ENCODE measurements at regions not wholly inside any gene's neighbourhood (a gene's known extent, or its start where the extent isn't known, plus 50 kb on each side); places are given as distances from the start of the nearest gene placed in this dataset.

DNA sequence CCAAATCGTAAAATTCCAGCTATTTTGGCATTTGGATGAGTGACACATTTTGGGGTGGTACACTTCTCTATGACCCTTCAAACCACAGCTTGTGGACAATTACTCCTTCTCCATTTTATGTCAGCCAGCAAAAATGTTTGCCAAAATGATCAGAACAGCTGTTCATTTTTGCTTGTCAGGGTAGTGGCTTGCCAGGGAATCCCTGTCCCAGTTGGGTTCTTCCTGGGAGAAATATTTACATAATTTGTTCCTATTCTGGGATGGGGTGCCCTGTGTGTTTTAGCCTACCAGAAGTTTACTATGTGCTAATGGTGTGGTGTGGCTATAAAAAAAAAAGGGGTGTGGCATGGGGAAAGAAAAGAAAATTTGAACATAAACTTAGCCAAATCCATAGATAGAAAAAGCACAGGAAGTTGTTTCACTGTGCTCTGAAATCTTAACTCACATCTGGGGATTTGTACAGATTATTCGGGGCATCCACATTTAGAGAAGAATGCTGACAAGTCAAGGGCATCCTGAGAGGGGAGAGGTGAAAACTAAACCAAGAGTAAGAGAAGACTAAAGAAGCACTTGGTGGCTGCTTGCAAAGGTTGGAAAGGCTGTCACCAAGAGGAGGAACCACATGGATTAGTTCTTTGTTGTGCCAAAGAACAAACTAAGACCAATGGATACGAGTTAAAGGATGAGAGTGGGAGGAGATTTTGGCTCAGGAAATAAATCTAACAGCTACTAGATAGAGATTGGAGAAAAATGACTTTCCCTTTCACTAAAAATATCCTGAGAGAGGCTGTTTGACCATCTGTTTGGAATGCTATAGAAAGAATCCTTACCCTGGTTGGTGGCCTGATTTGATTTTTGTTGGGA, 55.2 kb upstream of the RBM24 start:
- no peak overlapping the region for H3K4me3 ChIP-seq (ENCODE audit: low read depth, low read length)
- no peaks in the 10 kb centered on the region for H3K9me3 ChIP-seq (ENCODE audit: control insufficient read depth, insufficient read depth, low read length)
- no peaks in the 10 kb centered on the region for H3K27me3 ChIP-seq (ENCODE audit: control insufficient read depth, insufficient read depth, low read length)
- no peak overlapping the region for H3K27ac ChIP-seq (ENCODE audit: low read depth, low read length)
- no peak for DNase-seq (ENCODE audit: low read depth, low spot score)
- TF ChIP-seq, protein P1, sequence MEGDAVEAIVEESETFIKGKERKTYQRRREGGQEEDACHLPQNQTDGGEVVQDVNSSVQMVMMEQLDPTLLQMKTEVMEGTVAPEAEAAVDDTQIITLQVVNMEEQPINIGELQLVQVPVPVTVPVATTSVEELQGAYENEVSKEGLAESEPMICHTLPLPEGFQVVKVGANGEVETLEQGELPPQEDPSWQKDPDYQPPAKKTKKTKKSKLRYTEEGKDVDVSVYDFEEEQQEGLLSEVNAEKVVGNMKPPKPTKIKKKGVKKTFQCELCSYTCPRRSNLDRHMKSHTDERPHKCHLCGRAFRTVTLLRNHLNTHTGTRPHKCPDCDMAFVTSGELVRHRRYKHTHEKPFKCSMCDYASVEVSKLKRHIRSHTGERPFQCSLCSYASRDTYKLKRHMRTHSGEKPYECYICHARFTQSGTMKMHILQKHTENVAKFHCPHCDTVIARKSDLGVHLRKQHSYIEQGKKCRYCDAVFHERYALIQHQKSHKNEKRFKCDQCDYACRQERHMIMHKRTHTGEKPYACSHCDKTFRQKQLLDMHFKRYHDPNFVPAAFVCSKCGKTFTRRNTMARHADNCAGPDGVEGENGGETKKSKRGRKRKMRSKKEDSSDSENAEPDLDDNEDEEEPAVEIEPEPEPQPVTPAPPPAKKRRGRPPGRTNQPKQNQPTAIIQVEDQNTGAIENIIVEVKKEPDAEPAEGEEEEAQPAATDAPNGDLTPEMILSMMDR (IDR thresholded peaks at IDR 0.05; ENCODE audit: low read depth, low read length): no peak
- CTCF ChIA-PET: no interaction called here
- POLR2A ChIA-PET: no interaction called here

DNA sequence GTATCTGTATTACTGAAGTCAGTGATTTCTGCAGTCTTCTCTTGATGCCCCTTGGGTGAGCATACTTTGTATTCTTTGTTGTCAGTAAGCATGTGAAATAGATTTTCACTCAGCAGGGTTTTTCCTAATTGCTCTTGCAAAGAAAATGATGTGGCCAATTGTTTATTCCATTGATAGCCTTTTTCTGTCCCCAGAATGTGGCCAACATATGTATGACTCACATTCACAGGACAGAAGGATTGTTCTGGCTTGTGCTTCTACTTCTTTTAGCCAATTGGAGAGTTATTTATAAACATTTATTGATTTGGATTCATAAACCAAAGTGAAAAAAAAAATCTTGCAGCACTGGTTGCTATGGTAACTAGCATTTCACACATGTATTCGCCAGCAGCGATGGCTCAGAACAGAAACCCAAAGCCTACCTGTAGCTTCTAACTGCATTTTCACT, 54.4 kb upstream of the RBM24 start:
- Histone ChIP-seq H3K4me3 (ENCODE audit: low read depth, low read length) (no peak overlapping the region), H3K27ac (ENCODE audit: low read depth, low read length) (no peak overlapping the region), H3K9me3 (ENCODE audit: control insufficient read depth, insufficient read depth, low read length) (no peaks in the 10 kb centered on the region), H3K27me3 (ENCODE audit: control insufficient read depth, insufficient read depth, low read length) (no peaks in the 10 kb centered on the region)
- ChIA-PET CTCF (interaction anchor here (0.7 kb wide), 1 partner anchor 70 kb away, joined by 4 read pairs; no protein-coding TSS in a partner anchor), POLR2A (no interaction called here)
- DNase-seq (ENCODE audit: low read depth, low spot score): no peak
- TF ChIP-seq, protein P1 (IDR thresholded peaks at IDR 0.05; ENCODE audit: low read depth, low read length): no peak

DNA sequence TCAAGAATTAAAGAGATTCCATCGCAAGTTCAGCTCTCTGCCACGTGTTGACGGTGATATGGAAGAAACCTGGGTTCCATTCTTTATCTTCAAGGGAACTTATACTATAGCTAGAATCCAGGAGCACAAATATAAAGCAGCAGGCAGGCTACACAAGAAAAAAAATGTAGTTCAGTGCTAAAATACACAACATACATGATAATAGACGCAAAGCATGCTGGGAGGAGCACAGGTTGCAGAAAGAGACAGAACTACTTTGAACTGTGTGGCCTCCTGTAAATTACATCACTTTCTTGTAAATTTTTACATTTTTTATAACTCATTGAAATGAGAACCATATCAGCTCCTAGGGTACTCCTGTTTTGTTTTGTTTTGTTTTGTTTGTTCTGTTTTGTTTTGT, 53.8 kb upstream of the RBM24 start:
- POLR2A ChIA-PET: no interaction called here
- no peak for DNase-seq (ENCODE audit: low read depth, low spot score)
- no peaks in the 10 kb centered on the region for H3K27me3 ChIP-seq (ENCODE audit: control insufficient read depth, insufficient read depth, low read length)
- no peak overlapping the region for H3K4me3 ChIP-seq (ENCODE audit: low read depth, low read length)
- CTCF ChIA-PET: interaction anchor here (0.7 kb wide), 1 partner anchor 71 kb away, joined by 4 read pairs; no protein-coding TSS in a partner anchor
- TF ChIP-seq, protein P1 (IDR thresholded peaks at IDR 0.05; ENCODE audit: low read depth, low read length): no peak
- H3K9me3 ChIP-seq (ENCODE audit: control insufficient read depth, insufficient read depth, low read length): no peaks in the 10 kb centered on the region
- H3K27ac ChIP-seq (ENCODE audit: low read depth, low read length): no peak overlapping the region

Measured in AG04450 (cell line).